Thyroid gland (tissue), 4 donors: ENCODE measurements at regions not wholly inside any gene's neighbourhood (a gene's known extent, or its start where the extent isn't known, plus 50 kb on each side); places are given as distances from the start of the nearest gene placed in this dataset.

Experiments used
- POLR2A ChIP-seq, 2 donors: fragments of 450-650 bp; IDR thresholded peaks; one replicate each; pipeline ENCODE4 v1.6.1; 2017; ENCODE audit warnings: antibody characterized with exemption in 2 of 2, mild to moderate bottlenecking in 2 of 2, moderate library complexity in 1 of 2
- TF ChIP-seq, protein P1 (sequence below), 6 experiments: fragments of 200-600 bp in 3 of 6; fragments of 450-650 bp in 3 of 6; sonication (generic) in 3 of 6; IDR thresholded peaks; one replicate each; pipeline ENCODE4 v1.5.1; 2016 to 2019; ENCODE audit warnings: antibody characterized with exemption in 6 of 6, mild to moderate bottlenecking in 2 of 6, inconsistent platforms in 1 of 6, moderate library complexity in 1 of 6

DNA sequence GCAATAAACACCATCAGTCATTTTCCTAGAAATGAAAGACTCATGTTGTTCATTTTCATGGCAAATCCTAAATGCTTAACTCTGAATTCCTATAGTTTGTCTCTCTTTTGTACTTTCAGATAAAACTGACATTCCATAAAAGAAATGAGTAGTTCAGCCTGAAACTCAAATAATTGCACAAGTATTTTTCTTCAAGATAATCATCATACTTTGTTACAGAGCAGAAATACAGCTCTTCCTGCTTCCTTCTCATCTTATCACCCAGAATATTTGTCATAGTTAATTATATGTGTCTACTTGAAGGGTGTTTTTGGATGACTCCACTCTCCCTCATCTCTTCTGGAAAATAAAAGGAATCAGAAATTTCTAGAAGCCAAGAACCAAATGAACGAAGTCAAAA is 141.1 kb downstream of the HNMT start:
- TF ChIP-seq POLR2A (IDR thresholded peaks at IDR 0.05), result no peak
- TF ChIP-seq, protein P1, sequence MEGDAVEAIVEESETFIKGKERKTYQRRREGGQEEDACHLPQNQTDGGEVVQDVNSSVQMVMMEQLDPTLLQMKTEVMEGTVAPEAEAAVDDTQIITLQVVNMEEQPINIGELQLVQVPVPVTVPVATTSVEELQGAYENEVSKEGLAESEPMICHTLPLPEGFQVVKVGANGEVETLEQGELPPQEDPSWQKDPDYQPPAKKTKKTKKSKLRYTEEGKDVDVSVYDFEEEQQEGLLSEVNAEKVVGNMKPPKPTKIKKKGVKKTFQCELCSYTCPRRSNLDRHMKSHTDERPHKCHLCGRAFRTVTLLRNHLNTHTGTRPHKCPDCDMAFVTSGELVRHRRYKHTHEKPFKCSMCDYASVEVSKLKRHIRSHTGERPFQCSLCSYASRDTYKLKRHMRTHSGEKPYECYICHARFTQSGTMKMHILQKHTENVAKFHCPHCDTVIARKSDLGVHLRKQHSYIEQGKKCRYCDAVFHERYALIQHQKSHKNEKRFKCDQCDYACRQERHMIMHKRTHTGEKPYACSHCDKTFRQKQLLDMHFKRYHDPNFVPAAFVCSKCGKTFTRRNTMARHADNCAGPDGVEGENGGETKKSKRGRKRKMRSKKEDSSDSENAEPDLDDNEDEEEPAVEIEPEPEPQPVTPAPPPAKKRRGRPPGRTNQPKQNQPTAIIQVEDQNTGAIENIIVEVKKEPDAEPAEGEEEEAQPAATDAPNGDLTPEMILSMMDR (IDR thresholded peaks at IDR 0.05), result no peak
